Stimulated activated CD4-positive, alpha-beta T cell treated with anti-CD3 and anti-CD28 coated beads, TNF-alpha, amount 100 ng/mL, for 24 hours (primary cell): ENCODE measurements at regions not wholly inside any gene's neighbourhood (a gene's known extent, or its start where the extent isn't known, plus 50 kb on each side); places are given as distances from the start of the nearest gene placed in this dataset.

ENCODE experiments used
- DNase-seq, 3 experiments: peaks; one replicate each; pipeline ENCODE4 v3.0.0-alpha.2; 2020; ENCODE audit warnings: low read depth in 3 of 3

GRCh38 chr13:50711996-50712395 is 131.5 kb downstream of the DLEU7 start:
- no peak for DNase-seq

- no peak for DNase-seq
Observed at GRCh38 chr13:50712456-50712855, 131.0 kb downstream of the DLEU7 start.

- no peak for DNase-seq
Observed at GRCh38 chr13:50712881-50713280, 130.6 kb downstream of the DLEU7 start.

- DNase-seq: no peak
Observed at GRCh38 chr13:50713523-50714248, 129.8 kb downstream of the DLEU7 start.

- DNase-seq: no peak
Observed at GRCh38 chr13:50714891-50715290, 128.6 kb downstream of the DLEU7 start.

GRCh38 chr13:50715402-50716146 is 127.9 kb downstream of the DLEU7 start:
- no peak for DNase-seq

GRCh38 chr13:50720861-50721671 is 122.4 kb downstream of the DLEU7 start:
- no peak for DNase-seq

GRCh38 chr13:50721672-50721992 is 121.9 kb downstream of the DLEU7 start:
- no peak for DNase-seq

- no peak for DNase-seq
Observed at GRCh38 chr13:50722440-50723125, 120.9 kb downstream of the DLEU7 start.

- no peak for DNase-seq
Observed at GRCh38 chr13:50724438-50724837, 119.1 kb downstream of the DLEU7 start.

- no peak for DNase-seq
Observed at GRCh38 chr13:50724913-50725312, 118.6 kb downstream of the DLEU7 start.

GRCh38 chr13:50726164-50726563 is 117.3 kb downstream of the DLEU7 start:
- DNase-seq: no peak

GRCh38 chr13:50729177-50729576 is 114.3 kb downstream of the DLEU7 start:
- no peak for DNase-seq

- no peak for DNase-seq
Observed at GRCh38 chr13:50730496-50731351, 112.8 kb downstream of the DLEU7 start.

- no peak for DNase-seq
Observed at GRCh38 chr13:50731400-50731799, 112.1 kb downstream of the DLEU7 start.

GRCh38 chr13:50732712-50733111 is 110.8 kb downstream of the DLEU7 start:
- no peak for DNase-seq

GRCh38 chr13:50733392-50733791 is 110.1 kb downstream of the DLEU7 start:
- no peak for DNase-seq

- DNase-seq: no peak
Observed at GRCh38 chr13:50735071-50735470, 108.4 kb downstream of the DLEU7 start.

- no peak for DNase-seq
Observed at GRCh38 chr13:50740052-50740741, 103.3 kb downstream of the DLEU7 start.

- DNase-seq: no peak
Observed at GRCh38 chr13:50742353-50742752, 101.1 kb downstream of the DLEU7 start.
